ENCODE measurements at regions not wholly inside any gene's neighbourhood (a gene's known extent, or its start where the extent isn't known, plus 50 kb on each side); places are given as distances from the start of the nearest gene placed in this dataset.

GRCh38 chr3:106086038-106086437, 217.2 kb upstream of the CBLB start:
- 58% methylated on average over 1 of the region's 1 CpG for WGBS (ENCODE audit: low lambda C conversion rate, missing lambda C conversion rate)
- no peak for DNase-seq (ENCODE audit: low spot score)
- Histone ChIP-seq H3K36me3 (replicated peaks; ENCODE audit: insufficient read depth, low read depth) (no peaks in the 10 kb centered on the region), H3K9me3 (ENCODE audit: low read depth) (no peaks in the 10 kb centered on the region), H3K4me1 (ENCODE audit: insufficient read depth) (no peaks in the 10 kb centered on the region), H3K27ac (no peak overlapping the region), H4K20me1 (ENCODE audit: insufficient read depth, poor library complexity, severe bottlenecking) (no peaks in the 10 kb centered on the region), H3K4me2 (no peak overlapping the region), H3K4me3 (no peak overlapping the region), H3K79me2 (no peaks in the 10 kb centered on the region), H3K27me3 (no peaks in the 10 kb centered on the region), H2AFZ (no peak overlapping the region), H3K9me2 (replicated peaks; ENCODE audit: insufficient read depth) (no peaks in the 10 kb centered on the region)
- TF ChIP-seq EZH2phosphoT487 (IDR thresholded peaks at IDR 0.05; ENCODE audit: low read depth, severe bottlenecking, unreplicated experiment) (no peak), EZH2 (IDR thresholded peaks at IDR 0.05; ENCODE audit: borderline replicate concordance) (no peak)
- TF ChIP-seq, protein P1, sequence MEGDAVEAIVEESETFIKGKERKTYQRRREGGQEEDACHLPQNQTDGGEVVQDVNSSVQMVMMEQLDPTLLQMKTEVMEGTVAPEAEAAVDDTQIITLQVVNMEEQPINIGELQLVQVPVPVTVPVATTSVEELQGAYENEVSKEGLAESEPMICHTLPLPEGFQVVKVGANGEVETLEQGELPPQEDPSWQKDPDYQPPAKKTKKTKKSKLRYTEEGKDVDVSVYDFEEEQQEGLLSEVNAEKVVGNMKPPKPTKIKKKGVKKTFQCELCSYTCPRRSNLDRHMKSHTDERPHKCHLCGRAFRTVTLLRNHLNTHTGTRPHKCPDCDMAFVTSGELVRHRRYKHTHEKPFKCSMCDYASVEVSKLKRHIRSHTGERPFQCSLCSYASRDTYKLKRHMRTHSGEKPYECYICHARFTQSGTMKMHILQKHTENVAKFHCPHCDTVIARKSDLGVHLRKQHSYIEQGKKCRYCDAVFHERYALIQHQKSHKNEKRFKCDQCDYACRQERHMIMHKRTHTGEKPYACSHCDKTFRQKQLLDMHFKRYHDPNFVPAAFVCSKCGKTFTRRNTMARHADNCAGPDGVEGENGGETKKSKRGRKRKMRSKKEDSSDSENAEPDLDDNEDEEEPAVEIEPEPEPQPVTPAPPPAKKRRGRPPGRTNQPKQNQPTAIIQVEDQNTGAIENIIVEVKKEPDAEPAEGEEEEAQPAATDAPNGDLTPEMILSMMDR (IDR thresholded peaks at IDR 0.05; ENCODE audit: poor library complexity): no peak

- Histone ChIP-seq H4K20me1 (ENCODE audit: insufficient read depth, poor library complexity, severe bottlenecking) (no peaks in the 10 kb centered on the region), H3K4me3 (no peak overlapping the region), H3K4me1 (ENCODE audit: insufficient read depth) (no peaks in the 10 kb centered on the region), H3K4me2 (no peak overlapping the region), H3K79me2 (no peaks in the 10 kb centered on the region), H2AFZ (no peak overlapping the region), H3K9me2 (replicated peaks; ENCODE audit: insufficient read depth) (no peaks in the 10 kb centered on the region), H3K36me3 (replicated peaks; ENCODE audit: insufficient read depth, low read depth) (no peaks in the 10 kb centered on the region), H3K9me3 (ENCODE audit: low read depth) (no peaks in the 10 kb centered on the region), H3K27me3 (no peaks in the 10 kb centered on the region), H3K27ac (no peak overlapping the region)
- 85% methylated on average over 4 of the region's 4 CpGs for WGBS (ENCODE audit: low lambda C conversion rate, missing lambda C conversion rate)
- no peak for TF ChIP-seq EZH2phosphoT487 (IDR thresholded peaks at IDR 0.05; ENCODE audit: low read depth, severe bottlenecking, unreplicated experiment)
- DNase-seq (ENCODE audit: low spot score): no peak
Observed at GRCh38 chr3:106086636-106087035, 217.8 kb upstream of the CBLB start.

DNA sequence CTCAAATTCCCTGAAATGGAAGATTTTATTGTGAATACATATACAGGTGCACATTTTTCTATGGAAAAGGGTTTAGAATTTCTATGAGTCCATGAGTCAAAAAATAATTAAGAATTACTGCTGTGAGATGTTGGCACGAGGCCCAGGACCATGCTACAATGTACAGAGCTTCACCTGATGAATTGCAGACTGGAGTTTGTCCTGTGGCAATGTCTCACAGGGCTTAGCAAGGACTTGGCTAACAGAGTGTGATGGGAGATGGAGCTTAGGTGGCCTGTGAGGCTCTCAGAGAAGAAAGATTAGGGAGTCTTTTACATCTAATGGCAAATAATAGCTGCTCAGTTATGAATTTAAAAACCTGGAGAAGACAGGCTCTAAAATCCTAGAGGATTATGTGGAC, 219.5 kb upstream of the CBLB start:
- Histone ChIP-seq H3K4me1 (ENCODE audit: insufficient read depth) (no peaks in the 10 kb centered on the region), H3K4me3 (no peak overlapping the region), H2AFZ (no peak overlapping the region), H3K79me2 (no peaks in the 10 kb centered on the region), H3K4me2 (no peak overlapping the region), H4K20me1 (ENCODE audit: insufficient read depth, poor library complexity, severe bottlenecking) (no peaks in the 10 kb centered on the region), H3K27me3 (no peaks in the 10 kb centered on the region), H3K27ac (no peak overlapping the region), H3K9me2 (replicated peaks; ENCODE audit: insufficient read depth) (no peaks in the 10 kb centered on the region), H3K36me3 (replicated peaks; ENCODE audit: insufficient read depth, low read depth) (no peaks in the 10 kb centered on the region), H3K9me3 (ENCODE audit: low read depth) (no peaks in the 10 kb centered on the region)
- DNase-seq (ENCODE audit: low spot score): no peak
- 59% methylated on average over 1 of the region's 1 CpG for WGBS (ENCODE audit: low lambda C conversion rate, missing lambda C conversion rate)
- TF ChIP-seq, protein P1 (IDR thresholded peaks at IDR 0.05; ENCODE audit: poor library complexity): no peak
- TF ChIP-seq EZH2 (IDR thresholded peaks at IDR 0.05; ENCODE audit: borderline replicate concordance) (no peak), EZH2phosphoT487 (IDR thresholded peaks at IDR 0.05; ENCODE audit: low read depth, severe bottlenecking, unreplicated experiment) (no peak)

DNA sequence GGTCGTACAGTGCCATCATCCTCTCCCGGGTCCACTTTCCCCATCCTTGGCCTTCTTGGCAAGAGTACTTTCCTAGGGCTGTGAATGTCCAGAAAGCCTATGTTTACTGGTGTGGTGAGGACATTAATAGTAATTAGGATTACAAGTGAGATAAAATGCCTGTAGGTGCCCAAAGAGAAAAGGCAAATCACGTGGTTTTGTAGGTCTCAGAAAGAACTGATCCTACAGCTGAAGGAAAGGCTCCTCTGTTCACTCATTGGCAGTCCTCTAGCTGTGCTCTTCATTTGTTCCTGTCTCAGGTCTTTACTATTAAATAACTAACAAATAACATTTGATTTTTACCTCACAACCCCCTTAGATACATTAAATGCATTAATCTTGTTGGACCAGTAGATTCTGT, 220.1 kb upstream of the CBLB start:
- DNase-seq (ENCODE audit: low spot score): no peak
- H2AFZ ChIP-seq: no peak overlapping the region
- H3K4me1 ChIP-seq (ENCODE audit: insufficient read depth): no peaks in the 10 kb centered on the region
- H3K36me3 ChIP-seq (replicated peaks; ENCODE audit: insufficient read depth, low read depth): no peaks in the 10 kb centered on the region
- no peaks in the 10 kb centered on the region for H3K9me3 ChIP-seq (ENCODE audit: low read depth)
- H3K27ac ChIP-seq: no peak overlapping the region
- H3K27me3 ChIP-seq: no peaks in the 10 kb centered on the region
- no peak overlapping the region for H3K4me2 ChIP-seq
- H4K20me1 ChIP-seq (ENCODE audit: insufficient read depth, poor library complexity, severe bottlenecking): no peaks in the 10 kb centered on the region
- H3K9me2 ChIP-seq (replicated peaks; ENCODE audit: insufficient read depth): no peaks in the 10 kb centered on the region
- TF ChIP-seq EZH2phosphoT487 (IDR thresholded peaks at IDR 0.05; ENCODE audit: low read depth, severe bottlenecking, unreplicated experiment): no peak
- no peak for TF ChIP-seq EZH2 (IDR thresholded peaks at IDR 0.05; ENCODE audit: borderline replicate concordance)
- TF ChIP-seq, protein P1 (IDR thresholded peaks at IDR 0.05; ENCODE audit: poor library complexity): no peak
- WGBS (ENCODE audit: low lambda C conversion rate, missing lambda C conversion rate): 71% methylated on average over 3 of the region's 3 CpGs
- H3K79me2 ChIP-seq: no peaks in the 10 kb centered on the region
- H3K4me3 ChIP-seq: no peak overlapping the region
